Neural cell (in vitro differentiated cells): ENCODE measurements at regions not wholly inside any gene's neighbourhood (a gene's known extent, or its start where the extent isn't known, plus 50 kb on each side); places are given as distances from the start of the nearest gene placed in this dataset.
"Not testable (repeated sequence)": the region's sequence is repeated elsewhere in the genome, so short reads cannot be mapped to it uniquely, and the experiment has no call there.

Source experiments
- H2AFZ ChIP-seq: fragments of 200-600, 300-800 bp; sonication (generic), shearing (Covaris generic); 2 replicates; pipeline ENCODE4 v1.6.0; 2014; ENCODE audit warnings: low read depth, mild to moderate bottlenecking, antibody characterized with exemption, low read length, moderate library complexity
- H3F3A ChIP-seq: fragments of 200-600 bp; shearing (Covaris generic); 2 replicates; pipeline ENCODE4 v1.6.1; 2016; ENCODE audit warnings: mild to moderate bottlenecking, moderate library complexity, mixed read lengths, antibody characterized with exemption, low read length; ENCODE audit not compliant: insufficient read depth, poor library complexity, severe bottlenecking
- H3K27ac ChIP-seq: fragments of 200-600, 300-800 bp; sonication (generic), shearing (Covaris generic); 2 replicates; pipeline ENCODE4 v1.5.1; 2014; ENCODE audit warnings: mild to moderate bottlenecking, low read length, moderate library complexity
- H3K27me3 ChIP-seq: fragments of 300-800, 200-600 bp; sonication (generic), shearing (Covaris generic); 2 replicates; pipeline ENCODE4 v1.6.0; 2014; ENCODE audit warnings: mild to moderate bottlenecking, low read depth, low read length, moderate library complexity; ENCODE audit not compliant: insufficient read depth
- H3K36me3 ChIP-seq: fragments of 300-800, 200-600 bp; sonication (generic), shearing (Covaris generic); 2 replicates; pipeline ENCODE4 v1.5.1; 2014; ENCODE audit warnings: mild to moderate bottlenecking, antibody characterized with exemption, low read length, moderate library complexity; ENCODE audit not compliant: insufficient read depth
- H3K4me2 ChIP-seq: fragments of 300-800, 200-600 bp; sonication (generic), shearing (Covaris generic); 2 replicates; pipeline ENCODE4 v1.6.0; 2014; ENCODE audit warnings: mild to moderate bottlenecking, low read length
- H3K4me3 ChIP-seq: fragments of 300-800, 200-600 bp; sonication (generic), shearing (Covaris generic); 2 replicates; pipeline ENCODE4 v1.5.1; 2014; ENCODE audit warnings: mild to moderate bottlenecking, low read length, moderate library complexity
- H3K79me2 ChIP-seq: fragments of 200-600 bp; shearing (Covaris generic); replicated peaks from 2 replicates; pipeline ENCODE4 v1.6.0; 2014; ENCODE audit warnings: mild to moderate bottlenecking, low read length, moderate library complexity; ENCODE audit not compliant: insufficient read depth
- H3K9ac ChIP-seq: fragments of 300-800, 200-600 bp; sonication (generic), shearing (Covaris generic); 2 replicates; pipeline ENCODE4 v1.6.1; 2016; ENCODE audit warnings: mild to moderate bottlenecking, low read length, mixed read lengths
- H3K9me2 ChIP-seq: fragments of 200-600 bp; shearing (Covaris generic); 2 replicates; pipeline ENCODE4 v1.6.1; 2016; ENCODE audit warnings: mild to moderate bottlenecking, low read length, mixed read lengths; ENCODE audit not compliant: insufficient read depth
- H3K9me3 ChIP-seq: fragments of 200-600, 300-800 bp; sonication (generic), shearing (Covaris generic); 2 replicates; pipeline ENCODE4 v1.6.1; 2016; ENCODE audit warnings: mild to moderate bottlenecking, mixed run types, low read length, moderate library complexity, mixed read lengths
- H4K20me1 ChIP-seq: fragments of 200-600 bp; shearing (Covaris generic); 2 replicates; pipeline ENCODE4 v1.6.1; 2016; ENCODE audit warnings: mild to moderate bottlenecking, mixed run types; ENCODE audit not compliant: insufficient read depth
- EP300 ChIP-seq: fragments of 450-650 bp; conservative IDR thresholded peaks from 2 replicates; pipeline ENCODE4 v1.6.1; 2014; ENCODE audit warnings: antibody characterized with exemption, mild to moderate bottlenecking, moderate library complexity; ENCODE audit not compliant: poor library complexity, severe bottlenecking
- EZH2 ChIP-seq: fragments of 200-600, 300-800 bp; shearing (Covaris generic), sonication (generic); IDR thresholded peaks from 2 replicates; pipeline ENCODE4 v1.6.1; 2014; ENCODE audit warnings: antibody characterized with exemption, low read length, borderline replicate concordance, mild to moderate bottlenecking; ENCODE audit not compliant: insufficient read depth, poor library complexity, severe bottlenecking
- MXI1 ChIP-seq: fragments of 450-650 bp; conservative IDR thresholded peaks from 2 replicates; pipeline ENCODE4 v1.6.1; 2014; ENCODE audit warnings: antibody characterized with exemption, mild to moderate bottlenecking; ENCODE audit not compliant: poor library complexity, severe bottlenecking
- POLR2AphosphoS5 ChIP-seq: IDR thresholded peaks from 2 replicates; pipeline ENCODE4 v1.6.1; 2012
- RAD21 ChIP-seq: fragments of 450-650 bp; conservative IDR thresholded peaks from 2 replicates; pipeline ENCODE4 v1.6.1; 2014; ENCODE audit warnings: antibody characterized with exemption, mild to moderate bottlenecking, moderate library complexity
- SMC3 ChIP-seq: fragments of 450-650 bp; conservative IDR thresholded peaks from 2 replicates; pipeline ENCODE4 v1.6.1; 2014; ENCODE audit warnings: antibody characterized with exemption, mild to moderate bottlenecking, moderate library complexity; ENCODE audit not compliant: poor library complexity
- TAF1 ChIP-seq: IDR thresholded peaks from 2 replicates; pipeline ENCODE4 v1.6.1; 2012; ENCODE audit warnings: low read depth
- TF ChIP-seq, protein P1 (sequence below): IDR thresholded peaks from 2 replicates; pipeline ENCODE4 v1.6.1; 2012; ENCODE audit warnings: borderline replicate concordance
- TF ChIP-seq, protein P2 (sequence below): fragments of 450-650 bp; IDR thresholded peaks from 2 replicates; pipeline ENCODE4 v1.5.1; 2014; ENCODE audit warnings: antibody characterized with exemption, mild to moderate bottlenecking, moderate library complexity; ENCODE audit not compliant: poor library complexity, severe bottlenecking

DNA sequence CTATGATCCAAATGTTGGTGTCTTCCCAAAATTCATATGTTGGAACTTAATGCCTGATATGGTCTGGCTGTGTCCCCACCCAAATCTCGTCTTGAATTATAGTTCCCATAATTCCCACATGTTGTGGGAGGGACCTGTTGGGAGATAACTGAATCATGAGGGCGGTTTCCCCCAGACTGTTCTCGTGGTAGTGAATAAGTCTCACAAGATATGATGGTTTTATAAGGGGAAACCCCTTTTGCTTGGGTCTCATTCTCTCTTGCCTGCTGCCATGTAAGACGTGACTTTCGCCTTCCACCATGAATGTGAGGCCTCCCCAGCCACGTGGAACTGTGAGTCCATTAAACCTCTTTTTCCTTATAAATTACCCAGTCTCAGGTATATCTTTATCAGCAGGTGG, 94.3 kb downstream of the ETS2 start:
- H4K20me1 ChIP-seq, H3F3A ChIP-seq, H2AFZ ChIP-seq, H3K4me3 ChIP-seq, H3K9ac ChIP-seq, H3K4me2 ChIP-seq, H3K27ac ChIP-seq, H3K36me3 ChIP-seq, H3K27me3 ChIP-seq, H3K79me2 ChIP-seq, H3K9me2 ChIP-seq, H3K9me3 ChIP-seq: not testable (repeated sequence)

DNA sequence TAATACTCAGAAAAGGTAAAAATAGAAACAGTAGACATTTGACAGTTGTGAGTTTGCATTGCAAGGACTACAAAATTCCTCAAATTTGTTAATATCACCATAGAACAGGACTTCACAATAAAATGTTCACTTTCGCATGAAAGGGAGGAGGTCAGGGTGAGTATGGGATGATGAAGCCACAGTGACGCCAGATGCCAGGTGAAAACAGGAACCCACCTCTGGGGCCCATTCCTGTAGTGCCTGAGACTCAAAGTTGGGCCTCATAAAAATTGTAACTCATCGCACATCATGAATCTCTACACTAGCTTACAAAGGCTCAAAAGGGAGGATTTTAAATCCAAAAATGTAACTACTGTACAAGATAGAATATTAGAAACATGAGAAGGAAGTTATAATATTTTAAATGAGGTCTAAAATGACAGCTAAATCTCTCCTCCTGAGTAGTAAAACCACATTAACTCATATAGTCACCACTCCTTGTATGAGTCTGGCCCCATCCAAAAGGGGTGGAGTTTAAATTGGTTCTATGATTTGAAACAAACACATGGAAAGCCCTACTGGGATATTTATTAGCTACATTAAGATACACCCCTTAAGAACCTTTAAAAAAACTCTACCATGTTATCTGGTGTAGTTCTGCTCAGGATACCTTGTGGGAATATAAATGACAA, 93.7 kb downstream of the ETS2 start:
- Histone ChIP-seq H3K27me3 (no peaks in the 10 kb centered on the region), H3K9me2 (no peaks in the 10 kb centered on the region), H3K9ac (no peak overlapping the region), H3K36me3 (no peaks in the 10 kb centered on the region), H4K20me1 (no peaks in the 10 kb centered on the region), H2AFZ (no peak overlapping the region), H3K9me3 (no peaks in the 10 kb centered on the region), H3K4me3 (no peak overlapping the region), H3K79me2 (no peaks in the 10 kb centered on the region), H3F3A (no peaks in the 10 kb centered on the region), H3K27ac (no peak overlapping the region), H3K4me2 (no peak overlapping the region)
- TF ChIP-seq EZH2 (no peak), MXI1 (no peak), SMC3 (no peak), TAF1 (no peak), POLR2AphosphoS5 (no peak), RAD21 (no peak), EP300 (no peak)
- TF ChIP-seq, protein P1, sequence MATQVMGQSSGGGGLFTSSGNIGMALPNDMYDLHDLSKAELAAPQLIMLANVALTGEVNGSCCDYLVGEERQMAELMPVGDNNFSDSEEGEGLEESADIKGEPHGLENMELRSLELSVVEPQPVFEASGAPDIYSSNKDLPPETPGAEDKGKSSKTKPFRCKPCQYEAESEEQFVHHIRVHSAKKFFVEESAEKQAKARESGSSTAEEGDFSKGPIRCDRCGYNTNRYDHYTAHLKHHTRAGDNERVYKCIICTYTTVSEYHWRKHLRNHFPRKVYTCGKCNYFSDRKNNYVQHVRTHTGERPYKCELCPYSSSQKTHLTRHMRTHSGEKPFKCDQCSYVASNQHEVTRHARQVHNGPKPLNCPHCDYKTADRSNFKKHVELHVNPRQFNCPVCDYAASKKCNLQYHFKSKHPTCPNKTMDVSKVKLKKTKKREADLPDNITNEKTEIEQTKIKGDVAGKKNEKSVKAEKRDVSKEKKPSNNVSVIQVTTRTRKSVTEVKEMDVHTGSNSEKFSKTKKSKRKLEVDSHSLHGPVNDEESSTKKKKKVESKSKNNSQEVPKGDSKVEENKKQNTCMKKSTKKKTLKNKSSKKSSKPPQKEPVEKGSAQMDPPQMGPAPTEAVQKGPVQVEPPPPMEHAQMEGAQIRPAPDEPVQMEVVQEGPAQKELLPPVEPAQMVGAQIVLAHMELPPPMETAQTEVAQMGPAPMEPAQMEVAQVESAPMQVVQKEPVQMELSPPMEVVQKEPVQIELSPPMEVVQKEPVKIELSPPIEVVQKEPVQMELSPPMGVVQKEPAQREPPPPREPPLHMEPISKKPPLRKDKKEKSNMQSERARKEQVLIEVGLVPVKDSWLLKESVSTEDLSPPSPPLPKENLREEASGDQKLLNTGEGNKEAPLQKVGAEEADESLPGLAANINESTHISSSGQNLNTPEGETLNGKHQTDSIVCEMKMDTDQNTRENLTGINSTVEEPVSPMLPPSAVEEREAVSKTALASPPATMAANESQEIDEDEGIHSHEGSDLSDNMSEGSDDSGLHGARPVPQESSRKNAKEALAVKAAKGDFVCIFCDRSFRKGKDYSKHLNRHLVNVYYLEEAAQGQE: no peak
- TF ChIP-seq, protein P2, sequence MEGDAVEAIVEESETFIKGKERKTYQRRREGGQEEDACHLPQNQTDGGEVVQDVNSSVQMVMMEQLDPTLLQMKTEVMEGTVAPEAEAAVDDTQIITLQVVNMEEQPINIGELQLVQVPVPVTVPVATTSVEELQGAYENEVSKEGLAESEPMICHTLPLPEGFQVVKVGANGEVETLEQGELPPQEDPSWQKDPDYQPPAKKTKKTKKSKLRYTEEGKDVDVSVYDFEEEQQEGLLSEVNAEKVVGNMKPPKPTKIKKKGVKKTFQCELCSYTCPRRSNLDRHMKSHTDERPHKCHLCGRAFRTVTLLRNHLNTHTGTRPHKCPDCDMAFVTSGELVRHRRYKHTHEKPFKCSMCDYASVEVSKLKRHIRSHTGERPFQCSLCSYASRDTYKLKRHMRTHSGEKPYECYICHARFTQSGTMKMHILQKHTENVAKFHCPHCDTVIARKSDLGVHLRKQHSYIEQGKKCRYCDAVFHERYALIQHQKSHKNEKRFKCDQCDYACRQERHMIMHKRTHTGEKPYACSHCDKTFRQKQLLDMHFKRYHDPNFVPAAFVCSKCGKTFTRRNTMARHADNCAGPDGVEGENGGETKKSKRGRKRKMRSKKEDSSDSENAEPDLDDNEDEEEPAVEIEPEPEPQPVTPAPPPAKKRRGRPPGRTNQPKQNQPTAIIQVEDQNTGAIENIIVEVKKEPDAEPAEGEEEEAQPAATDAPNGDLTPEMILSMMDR: no peak
